B cell (primary cell): ENCODE measurements at regions not wholly inside any gene's neighbourhood (a gene's known extent, or its start where the extent isn't known, plus 50 kb on each side); places are given as distances from the start of the nearest gene placed in this dataset.

ENCODE experiments used
- ATAC-seq: fragments of 200-7000 bp; cut with Tn5 transposase; one replicate; pipeline ENCODE4 v1.10.0; 2021; ENCODE audit warnings: low read depth, mild to moderate bottlenecking, moderate number of reproducible peaks, moderate library complexity
- CTCF ChIA-PET: fragments of 350-600 bp; sonication (Branson Sonifier 250); formaldehyde crosslinking; loops from one replicate; lab custom pipeline; 2021; ENCODE audit warnings: antibody characterized with exemption, inconsistent platforms; lab: Charles Lee
- POLR2A ChIA-PET: fragments of 350-600 bp; sonication (Branson Sonifier 250); formaldehyde crosslinking; loops from one replicate; lab custom pipeline; 2021; ENCODE audit warnings: antibody characterized with exemption; lab: Charles Lee
- DNase-seq: peaks from one replicate; pipeline ENCODE4 v3.0.0; 2013
- H2AFZ ChIP-seq: 2 replicates; pipeline ENCODE4 v1.6.1; 2012; ENCODE audit warnings: mild to moderate bottlenecking, low read depth, low read length; ENCODE audit not compliant: insufficient read depth, poor library complexity, severe bottlenecking
- H3K27ac ChIP-seq, 2 donors: 1 replicate in 1 of 2; 2 replicates in 1 of 2; pipeline ENCODE4 v1.5.1; 2012 to 2013; ENCODE audit warnings: low read length in 2 of 2, mild to moderate bottlenecking in 2 of 2, moderate library complexity in 1 of 2
- H3K27me3 ChIP-seq, 4 experiments: fragments of 200-600 bp in 1 of 4; sonication (generic) in 1 of 4; replicated peaks in 1 of 4; 1 replicate in 2 of 4; 2 replicates in 2 of 4; pipeline versions ENCODE4 v1.6.1 to v1.7.0; 2013 to 2016; ENCODE audit warnings: low read length in 3 of 4, mild to moderate bottlenecking in 2 of 4, mixed read lengths in 1 of 4, moderate library complexity in 1 of 4; ENCODE audit not compliant: insufficient read depth in 4 of 4, control insufficient read depth in 3 of 4; ENCODE audit errors: control extremely low read depth in 1 of 4
- H3K36me3 ChIP-seq, 2 experiments: replicated peaks in 1 of 2; 1 replicate in 1 of 2; 2 replicates in 1 of 2; pipeline versions ENCODE4 v1.6.1 to v1.7.1; 2013; ENCODE audit warnings: low read length in 1 of 2; ENCODE audit not compliant: insufficient read depth in 2 of 2, control insufficient read depth in 1 of 2; ENCODE audit errors: control extremely low read depth in 1 of 2, extremely low read depth in 1 of 2
- H3K4me1 ChIP-seq, 2 donors: fragments of 200-600 bp in 1 of 2; sonication (generic) in 1 of 2; 1 replicate in 1 of 2; 2 replicates in 1 of 2; pipeline versions ENCODE4 v1.5.1 to v1.6.1; 2013 to 2017; ENCODE audit warnings: low read length in 2 of 2; ENCODE audit not compliant: control insufficient read depth in 2 of 2, insufficient read depth in 2 of 2
- H3K4me2 ChIP-seq: replicated peaks from 2 replicates; pipeline ENCODE3; 2012; ENCODE audit warnings: mild to moderate bottlenecking, low read depth, low read length; ENCODE audit not compliant: poor library complexity, severe bottlenecking
- H3K4me3 ChIP-seq, 5 experiments: fragments of 200-600 bp in 1 of 5; sonication (generic) in 1 of 5; 1 replicate in 3 of 5; 2 replicates in 2 of 5; pipeline versions ENCODE4 v1.5.1 to v1.7.0; 2011 to 2016; ENCODE audit warnings: low read length in 4 of 5, mild to moderate bottlenecking in 4 of 5, low read depth in 2 of 5, control low read depth in 1 of 5, moderate library complexity in 1 of 5; ENCODE audit not compliant: insufficient read depth in 1 of 5; ENCODE audit errors: control extremely low read depth in 1 of 5, extremely low read depth in 1 of 5
- H3K79me2 ChIP-seq: fragments of 200-600 bp; sonication (generic); one replicate; pipeline ENCODE4 v1.6.0; 2016; ENCODE audit warnings: low read length; ENCODE audit not compliant: control insufficient read depth, insufficient read depth
- H3K9ac ChIP-seq: fragments of 200-600 bp; sonication (generic); 2 replicates; pipeline ENCODE4 v1.6.1; 2017; ENCODE audit warnings: mild to moderate bottlenecking, low read length, moderate library complexity
- H3K9me3 ChIP-seq, 3 donors: one replicate each; pipeline versions ENCODE4 v1.6.1 to v1.7.1; 2013; ENCODE audit warnings: low read length in 2 of 3; ENCODE audit not compliant: control insufficient read depth in 2 of 3, insufficient read depth in 1 of 3; ENCODE audit errors: control extremely low read depth in 1 of 3
- H4K20me1 ChIP-seq: 2 replicates; pipeline ENCODE4 v1.6.0; 2012; ENCODE audit warnings: mild to moderate bottlenecking, low read length; ENCODE audit not compliant: insufficient read depth, control insufficient read depth, poor library complexity, severe bottlenecking
- H3K27ac Mint-ChIP-seq: one replicate; pipeline ENCODE4 v1.8.0; 2021; ENCODE audit warnings: mixed read lengths
- H3K27me3 Mint-ChIP-seq: one replicate; pipeline ENCODE4 v1.8.0; 2021; ENCODE audit warnings: mixed read lengths
- H3K4me1 Mint-ChIP-seq: one replicate; pipeline ENCODE4 v1.8.0; 2021; ENCODE audit warnings: mixed read lengths
- H3K4me3 Mint-ChIP-seq: one replicate; pipeline ENCODE4 v1.8.0; 2021; ENCODE audit warnings: mixed read lengths
- H3K9me3 Mint-ChIP-seq: one replicate; pipeline ENCODE4 v1.8.0; 2022; ENCODE audit warnings: mixed read lengths; ENCODE audit not compliant: insufficient read depth
- EZH2 ChIP-seq: IDR thresholded peaks from 2 replicates; pipeline ENCODE4 v1.6.1; 2012; ENCODE audit warnings: borderline replicate concordance, low read depth, mild to moderate bottlenecking, moderate library complexity, low read length; ENCODE audit not compliant: insufficient read depth, poor library complexity, severe bottlenecking
- WGBS: methylation state at CpG from one replicate; pipeline ENCODE4 v1.1.5; 2013; ENCODE audit warnings: missing lambda C conversion rate; ENCODE audit not compliant: insufficient coverage; 5-methylcytosine and 5-hydroxymethylcytosine counted together
- intact Hi-C: fragments of 100-400 bp; cut with micrococcal nuclease; formaldehyde crosslinking; loops from one replicate; pipeline ENCODE4 v1.10.0; 2022
- TF ChIP-seq, protein P1 (sequence below): fragments of 200-600 bp; IDR thresholded peaks from one replicate; pipeline ENCODE4 v1.8.0; 2022; ENCODE audit warnings: antibody characterized with exemption, mild to moderate bottlenecking

DNA sequence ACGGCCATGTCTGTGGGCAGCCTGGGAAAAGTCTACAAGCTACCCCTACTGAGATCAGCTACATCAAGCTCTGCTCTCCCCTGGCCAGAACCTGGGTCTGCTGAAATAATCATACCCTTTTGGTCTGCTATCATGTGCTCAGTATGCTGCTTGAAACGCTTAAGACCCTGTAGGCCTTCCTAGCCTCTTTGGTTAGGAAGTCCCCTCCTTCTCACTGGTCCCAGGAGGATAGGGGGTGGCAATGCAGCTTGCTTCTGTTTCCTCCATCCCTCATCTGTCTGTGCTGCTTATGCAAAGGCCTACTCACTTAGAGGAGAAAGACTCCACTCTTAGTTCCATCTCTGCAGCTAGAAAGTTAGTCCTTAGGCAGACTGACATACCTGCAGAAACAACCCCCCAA lies 118.2 kb upstream of the RASGRP1 start:
- peaks cover 20 to 24% of the 10 kb centered on the region in 2 donors for H3K4me1 ChIP-seq

More for the DNA sequence above, 118.2 kb upstream of the RASGRP1 start:
- Histone ChIP-seq H3K27ac (peak overlapping the region; percentile 40 to 75), H3K4me3 (no peak overlapping the region), H3K9ac (peak overlapping the region; percentile 1), H3K36me3 (no peaks in the 10 kb centered on the region), H3K79me2 (no peaks in the 10 kb centered on the region), H3K4me2 (peak overlapping the region; percentile 58), H2AFZ (no peak overlapping the region), H4K20me1 (no peaks in the 10 kb centered on the region), H3K27me3 (no peaks in the 10 kb centered on the region), H3K9me3 (peaks cover 0 to 4% (median 0%) of the 10 kb centered on the region in 3 donors)
- WGBS, result 0% methylated on average over 1 of the region's 2 CpGs
- DNase-seq, result peak; percentile 80
- Mint-ChIP-seq H3K27me3 (no peaks in the 10 kb centered on the region), H3K4me3 (peak overlapping the region; percentile 50), H3K9me3 (no peaks in the 10 kb centered on the region), H3K4me1 (peaks cover 24% of the 10 kb centered on the region), H3K27ac (peak overlapping the region; percentile 64)
- TF ChIP-seq EZH2, result no peak
- TF ChIP-seq, protein P1, sequence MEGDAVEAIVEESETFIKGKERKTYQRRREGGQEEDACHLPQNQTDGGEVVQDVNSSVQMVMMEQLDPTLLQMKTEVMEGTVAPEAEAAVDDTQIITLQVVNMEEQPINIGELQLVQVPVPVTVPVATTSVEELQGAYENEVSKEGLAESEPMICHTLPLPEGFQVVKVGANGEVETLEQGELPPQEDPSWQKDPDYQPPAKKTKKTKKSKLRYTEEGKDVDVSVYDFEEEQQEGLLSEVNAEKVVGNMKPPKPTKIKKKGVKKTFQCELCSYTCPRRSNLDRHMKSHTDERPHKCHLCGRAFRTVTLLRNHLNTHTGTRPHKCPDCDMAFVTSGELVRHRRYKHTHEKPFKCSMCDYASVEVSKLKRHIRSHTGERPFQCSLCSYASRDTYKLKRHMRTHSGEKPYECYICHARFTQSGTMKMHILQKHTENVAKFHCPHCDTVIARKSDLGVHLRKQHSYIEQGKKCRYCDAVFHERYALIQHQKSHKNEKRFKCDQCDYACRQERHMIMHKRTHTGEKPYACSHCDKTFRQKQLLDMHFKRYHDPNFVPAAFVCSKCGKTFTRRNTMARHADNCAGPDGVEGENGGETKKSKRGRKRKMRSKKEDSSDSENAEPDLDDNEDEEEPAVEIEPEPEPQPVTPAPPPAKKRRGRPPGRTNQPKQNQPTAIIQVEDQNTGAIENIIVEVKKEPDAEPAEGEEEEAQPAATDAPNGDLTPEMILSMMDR, result no peak
- intact Hi-C loops, result loop anchor here (1.0 kb wide), 4 partner anchors 13 to 209 kb away; partner anchors contain the start of gene RASGRP1
- ChIA-PET CTCF (interaction anchor here (0.8 to 13.8 kb wide), 33 partner anchors 9 to 598 kb away, joined by 3 to 546 read pairs (median 6); partner anchors contain the start of genes FAM98B and RASGRP1), POLR2A (interaction anchor here (0.7 to 2.5 kb wide), 4 partner anchors 12 to 228 kb away, joined by 3 to 23 read pairs (median 4); partner anchors contain the start of gene RASGRP1)
- ATAC-seq, result peak; percentile 77
